GM12872 (cell line): ENCODE measurements at regions not wholly inside any gene's neighbourhood (a gene's known extent, or its start where the extent isn't known, plus 50 kb on each side); places are given as distances from the start of the nearest gene placed in this dataset.

Experiments used
- TF ChIP-seq, protein P1 (sequence below): IDR thresholded peaks from 3 replicates; pipeline ENCODE4 v1.5.1; 2011; ENCODE audit warnings: low read depth, mild to moderate bottlenecking, low read length, moderate library complexity; ENCODE audit not compliant: insufficient read depth

- TF ChIP-seq, protein P1, sequence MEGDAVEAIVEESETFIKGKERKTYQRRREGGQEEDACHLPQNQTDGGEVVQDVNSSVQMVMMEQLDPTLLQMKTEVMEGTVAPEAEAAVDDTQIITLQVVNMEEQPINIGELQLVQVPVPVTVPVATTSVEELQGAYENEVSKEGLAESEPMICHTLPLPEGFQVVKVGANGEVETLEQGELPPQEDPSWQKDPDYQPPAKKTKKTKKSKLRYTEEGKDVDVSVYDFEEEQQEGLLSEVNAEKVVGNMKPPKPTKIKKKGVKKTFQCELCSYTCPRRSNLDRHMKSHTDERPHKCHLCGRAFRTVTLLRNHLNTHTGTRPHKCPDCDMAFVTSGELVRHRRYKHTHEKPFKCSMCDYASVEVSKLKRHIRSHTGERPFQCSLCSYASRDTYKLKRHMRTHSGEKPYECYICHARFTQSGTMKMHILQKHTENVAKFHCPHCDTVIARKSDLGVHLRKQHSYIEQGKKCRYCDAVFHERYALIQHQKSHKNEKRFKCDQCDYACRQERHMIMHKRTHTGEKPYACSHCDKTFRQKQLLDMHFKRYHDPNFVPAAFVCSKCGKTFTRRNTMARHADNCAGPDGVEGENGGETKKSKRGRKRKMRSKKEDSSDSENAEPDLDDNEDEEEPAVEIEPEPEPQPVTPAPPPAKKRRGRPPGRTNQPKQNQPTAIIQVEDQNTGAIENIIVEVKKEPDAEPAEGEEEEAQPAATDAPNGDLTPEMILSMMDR, result no peak
Observed at GRCh38 chr18:45168866-45169600, 446.2 kb upstream of the SLC14A2 start.

GRCh38 chr18:45169610-45170009 lies 445.7 kb upstream of the SLC14A2 start:
- TF ChIP-seq, protein P1, result no peak

- TF ChIP-seq, protein P1, result no peak
Observed at GRCh38 chr18:45171679-45172191, 443.5 kb upstream of the SLC14A2 start.

DNA sequence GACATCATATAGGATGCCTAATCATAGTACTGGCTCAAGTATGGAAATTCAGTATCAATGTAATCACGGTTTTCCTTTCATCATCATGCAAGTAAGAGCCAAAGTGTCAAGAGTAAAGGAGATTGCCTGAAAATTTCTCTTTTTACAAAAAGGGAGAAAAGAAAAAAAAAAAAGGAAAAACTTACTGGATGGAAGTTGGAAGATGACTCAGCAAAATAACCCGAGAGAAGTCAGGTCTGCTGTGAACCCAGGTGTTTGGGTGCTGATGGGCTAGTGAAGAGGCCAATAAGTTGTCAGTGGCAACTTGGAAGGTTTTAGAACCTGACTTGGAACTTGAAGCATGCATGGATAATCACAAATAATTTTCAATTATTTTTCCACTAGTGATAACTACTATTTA lies 441.9 kb upstream of the SLC14A2 start:
- TF ChIP-seq, protein P1, result no peak

- TF ChIP-seq, protein P1, result no peak
Observed at GRCh38 chr18:45173799-45174519, 441.3 kb upstream of the SLC14A2 start.

- TF ChIP-seq, protein P1, result no peak
Observed at GRCh38 chr18:45174629-45175136, 440.6 kb upstream of the SLC14A2 start.

DNA sequence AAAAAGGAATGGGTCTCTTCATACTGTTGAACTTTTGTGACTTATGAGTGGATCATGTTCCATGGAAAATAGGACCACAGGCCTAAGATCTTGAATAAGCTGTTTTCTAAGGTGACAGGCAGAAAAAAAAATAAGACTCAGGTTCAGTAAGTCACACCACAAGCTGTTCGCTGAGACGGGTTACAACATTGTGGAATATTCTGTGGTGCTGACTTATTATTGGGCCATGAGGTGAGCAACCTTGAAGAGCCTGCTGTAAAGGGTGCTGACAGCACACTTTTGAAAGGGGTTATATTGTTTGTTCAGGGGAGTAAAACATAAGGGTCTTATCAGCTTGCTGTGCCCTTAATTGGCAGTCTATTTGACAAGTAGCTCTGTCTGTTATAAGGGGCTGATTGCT lies 439.8 kb upstream of the SLC14A2 start:
- TF ChIP-seq, protein P1, result no peak
